ENCODE measurements at regions not wholly inside any gene's neighbourhood (a gene's known extent, or its start where the extent isn't known, plus 50 kb on each side); places are given as distances from the start of the nearest gene placed in this dataset.

DNA sequence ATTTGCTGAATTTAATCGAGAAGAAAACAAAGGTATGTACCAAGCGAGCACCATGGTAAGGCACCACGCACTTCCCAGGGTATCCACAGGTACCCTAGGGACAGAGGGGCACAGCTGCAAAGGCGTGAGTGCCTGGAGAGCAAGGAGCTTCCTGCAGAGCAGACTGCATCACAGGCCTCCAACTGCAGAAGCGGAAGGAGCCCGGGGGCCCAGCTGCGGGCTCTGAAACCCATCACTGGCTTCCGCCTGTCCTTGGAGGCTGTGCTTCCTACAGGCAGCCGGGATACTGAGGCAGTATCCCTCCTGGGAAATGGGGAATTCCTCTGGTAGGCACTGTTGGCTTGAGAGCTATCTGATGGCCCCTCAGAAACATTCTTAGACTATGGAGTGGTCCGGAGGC is 217.4 kb upstream of the GMDS start:
- Histone ChIP-seq H4K8ac (ENCODE audit: low read depth, low read length) (no peak overlapping the region), H3K79me1 (ENCODE audit: low read length) (no peaks in the 10 kb centered on the region), H3K56ac (ENCODE audit: low read length) (no peak overlapping the region), H3K18ac (ENCODE audit: low read length) (no peak overlapping the region), H2BK5ac (ENCODE audit: low read length) (no peak overlapping the region), H3K79me2 (ENCODE audit: control insufficient read depth, insufficient read depth, low read length) (no peaks in the 10 kb centered on the region), H3K4me2 (ENCODE audit: low read length) (no peak overlapping the region), H4K5ac (ENCODE audit: low read length) (no peak overlapping the region), H3K27ac (ENCODE audit: low read depth, low read length) (no peak overlapping the region), H3K9ac (ENCODE audit: low read length) (no peak overlapping the region), H3K4me3 (ENCODE audit: low read length) (no peak overlapping the region), H2BK120ac (ENCODE audit: low read depth, low read length) (no peak overlapping the region), H3K4me1 (ENCODE audit: control insufficient read depth, low read depth, low read length) (no peaks in the 10 kb centered on the region), H3K4ac (ENCODE audit: low read depth, low read length) (no peak overlapping the region), H2AK5ac (ENCODE audit: low read length) (no peak overlapping the region), H3K36me3 (ENCODE audit: control insufficient read depth, insufficient read depth, low read length) (no peaks in the 10 kb centered on the region), H2BK15ac (replicated peaks; ENCODE audit: low read depth) (no peak overlapping the region), H3K27me3 (ENCODE audit: insufficient read depth, low read length, poor library complexity) (no peaks in the 10 kb centered on the region), H3K23ac (ENCODE audit: low read length) (no peak overlapping the region)
- WGBS (ENCODE audit: extremely low coverage, insufficient coverage, low lambda C conversion rate), result no CpG with 5 or more reads among the region's 10 CpGs
- DNase-seq, result no peak

DNA sequence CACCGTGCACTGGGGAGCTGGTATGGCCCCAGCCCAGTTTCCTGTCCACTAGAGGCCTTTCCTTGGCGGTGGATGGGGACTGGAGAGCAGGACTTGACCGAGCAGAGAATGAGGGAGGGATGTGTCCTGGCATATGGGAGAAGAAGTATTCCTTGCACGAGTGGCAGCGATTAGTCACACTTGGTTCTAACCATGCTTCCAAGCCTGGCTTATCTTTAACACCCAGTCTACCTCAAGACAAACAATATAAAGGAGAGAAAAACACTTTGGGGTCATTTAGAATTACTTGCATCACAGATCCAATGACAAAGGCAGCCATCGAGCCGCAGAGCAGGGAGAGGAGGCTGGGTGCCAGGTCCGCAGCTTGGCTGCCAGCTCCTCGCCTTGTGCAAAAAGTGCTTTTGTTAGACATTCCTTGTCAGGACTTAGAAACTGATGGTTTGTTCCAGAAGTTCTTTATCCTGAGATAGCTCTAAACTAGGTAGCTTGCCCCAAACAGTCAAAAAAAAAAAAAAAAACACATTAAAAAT is 214.9 kb upstream of the GMDS start:
- no peak overlapping the region for H2BK120ac ChIP-seq (ENCODE audit: low read depth, low read length)
- H4K8ac ChIP-seq (ENCODE audit: low read depth, low read length), result no peak overlapping the region
- H3K27ac ChIP-seq (ENCODE audit: low read depth, low read length), result no peak overlapping the region
- H2BK15ac ChIP-seq (replicated peaks; ENCODE audit: low read depth), result no peak overlapping the region
- H3K18ac ChIP-seq (ENCODE audit: low read length), result no peak overlapping the region
- H3K36me3 ChIP-seq (ENCODE audit: control insufficient read depth, insufficient read depth, low read length), result no peaks in the 10 kb centered on the region
- H3K56ac ChIP-seq (ENCODE audit: low read length), result no peak overlapping the region
- H3K9ac ChIP-seq (ENCODE audit: low read length), result no peak overlapping the region
- H3K23ac ChIP-seq (ENCODE audit: low read length), result no peak overlapping the region
- no peak overlapping the region for H3K4me2 ChIP-seq (ENCODE audit: low read length)
- no peak overlapping the region for H2BK5ac ChIP-seq (ENCODE audit: low read length)
- H3K4me1 ChIP-seq (ENCODE audit: control insufficient read depth, low read depth, low read length), result no peaks in the 10 kb centered on the region
- no CpG with 5 or more reads among the region's 9 CpGs for WGBS (ENCODE audit: extremely low coverage, insufficient coverage, low lambda C conversion rate)
- no peaks in the 10 kb centered on the region for H3K79me2 ChIP-seq (ENCODE audit: control insufficient read depth, insufficient read depth, low read length)
- H3K4me3 ChIP-seq (ENCODE audit: low read length), result no peak overlapping the region
- no peaks in the 10 kb centered on the region for H3K27me3 ChIP-seq (ENCODE audit: insufficient read depth, low read length, poor library complexity)
- no peak overlapping the region for H4K5ac ChIP-seq (ENCODE audit: low read length)
- H2AK5ac ChIP-seq (ENCODE audit: low read length), result no peak overlapping the region
- H3K79me1 ChIP-seq (ENCODE audit: low read length), result no peaks in the 10 kb centered on the region
- DNase-seq, result no peak
- no peak overlapping the region for H3K4ac ChIP-seq (ENCODE audit: low read depth, low read length)

DNA sequence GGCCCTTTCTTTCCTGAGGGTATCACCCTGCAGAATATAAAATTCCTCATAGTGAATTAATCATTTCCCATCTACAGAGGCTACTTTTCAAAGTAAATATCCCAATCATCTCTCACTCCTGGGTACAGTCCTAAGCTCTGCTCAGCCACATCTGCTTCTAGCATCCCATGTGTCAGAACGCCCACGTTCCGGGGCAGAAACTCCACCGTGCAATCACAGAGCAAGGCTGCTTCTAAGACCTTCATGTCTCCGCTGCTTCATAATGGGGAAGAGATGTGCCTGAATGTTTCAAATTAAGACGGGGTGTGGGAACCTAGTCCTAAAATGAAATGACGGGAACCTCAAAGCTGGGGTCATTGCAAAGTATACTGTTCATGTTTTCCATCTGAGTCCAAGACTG is 208.8 kb upstream of the GMDS start:
- H4K5ac ChIP-seq (ENCODE audit: low read length), result no peak overlapping the region
- H3K4me3 ChIP-seq (ENCODE audit: low read length), result no peak overlapping the region
- H3K4me1 ChIP-seq (ENCODE audit: control insufficient read depth, low read depth, low read length), result no peaks in the 10 kb centered on the region
- no peak overlapping the region for H3K23ac ChIP-seq (ENCODE audit: low read length)
- no peak overlapping the region for H4K8ac ChIP-seq (ENCODE audit: low read depth, low read length)
- no peaks in the 10 kb centered on the region for H3K79me1 ChIP-seq (ENCODE audit: low read length)
- no peak overlapping the region for H2BK5ac ChIP-seq (ENCODE audit: low read length)
- WGBS (ENCODE audit: extremely low coverage, insufficient coverage, low lambda C conversion rate), result no CpG with 5 or more reads among the region's 7 CpGs
- H3K4ac ChIP-seq (ENCODE audit: low read depth, low read length), result no peak overlapping the region
- H3K27ac ChIP-seq (ENCODE audit: low read depth, low read length), result no peak overlapping the region
- no peak overlapping the region for H2AK5ac ChIP-seq (ENCODE audit: low read length)
- H3K4me2 ChIP-seq (ENCODE audit: low read length), result no peak overlapping the region
- H3K79me2 ChIP-seq (ENCODE audit: control insufficient read depth, insufficient read depth, low read length), result no peaks in the 10 kb centered on the region
- H3K56ac ChIP-seq (ENCODE audit: low read length), result no peak overlapping the region
- H3K27me3 ChIP-seq (ENCODE audit: insufficient read depth, low read length, poor library complexity), result no peaks in the 10 kb centered on the region
- H3K9ac ChIP-seq (ENCODE audit: low read length), result no peak overlapping the region
- no peak overlapping the region for H2BK120ac ChIP-seq (ENCODE audit: low read depth, low read length)
- DNase-seq, result no peak
- no peaks in the 10 kb centered on the region for H3K36me3 ChIP-seq (ENCODE audit: control insufficient read depth, insufficient read depth, low read length)
- H3K18ac ChIP-seq (ENCODE audit: low read length), result no peak overlapping the region
- no peak overlapping the region for H2BK15ac ChIP-seq (replicated peaks; ENCODE audit: low read depth)

DNA sequence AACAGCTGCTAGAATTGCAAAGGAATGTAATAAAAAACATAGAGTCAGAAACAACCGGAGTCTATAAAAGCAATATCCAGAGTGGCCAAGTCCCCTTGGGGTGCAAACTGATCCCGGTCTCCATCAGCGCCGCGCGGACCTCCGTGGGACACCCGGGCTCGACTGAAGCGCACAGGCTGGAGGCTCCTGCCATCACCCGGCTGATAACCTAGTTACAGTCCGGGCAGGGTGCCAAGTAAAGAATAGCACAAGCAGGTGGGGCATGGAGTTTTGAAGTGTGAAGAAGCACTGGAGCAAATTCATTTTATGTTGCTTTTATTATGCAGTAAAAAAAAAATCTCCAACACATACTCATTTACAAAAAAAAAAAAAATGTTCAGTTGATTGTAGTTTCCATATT is 205.1 kb upstream of the GMDS start:
- no peak overlapping the region for H2BK5ac ChIP-seq (ENCODE audit: low read length)
- no peak overlapping the region for H3K4me3 ChIP-seq (ENCODE audit: low read length)
- no peaks in the 10 kb centered on the region for H3K4me1 ChIP-seq (ENCODE audit: control insufficient read depth, low read depth, low read length)
- no peaks in the 10 kb centered on the region for H3K79me2 ChIP-seq (ENCODE audit: control insufficient read depth, insufficient read depth, low read length)
- no peak overlapping the region for H3K4me2 ChIP-seq (ENCODE audit: low read length)
- H3K27ac ChIP-seq (ENCODE audit: low read depth, low read length), result no peak overlapping the region
- H3K9ac ChIP-seq (ENCODE audit: low read length), result no peak overlapping the region
- H3K4ac ChIP-seq (ENCODE audit: low read depth, low read length), result no peak overlapping the region
- H3K27me3 ChIP-seq (ENCODE audit: insufficient read depth, low read length, poor library complexity), result no peaks in the 10 kb centered on the region
- H3K79me1 ChIP-seq (ENCODE audit: low read length), result no peaks in the 10 kb centered on the region
- H4K5ac ChIP-seq (ENCODE audit: low read length), result no peak overlapping the region
- WGBS (ENCODE audit: extremely low coverage, insufficient coverage, low lambda C conversion rate), result no CpG with 5 or more reads among the region's 12 CpGs
- no peak overlapping the region for H3K18ac ChIP-seq (ENCODE audit: low read length)
- DNase-seq, result no peak
- no peak overlapping the region for H3K23ac ChIP-seq (ENCODE audit: low read length)
- H2BK120ac ChIP-seq (ENCODE audit: low read depth, low read length), result no peak overlapping the region
- no peak overlapping the region for H3K56ac ChIP-seq (ENCODE audit: low read length)
- H2AK5ac ChIP-seq (ENCODE audit: low read length), result no peak overlapping the region
- no peaks in the 10 kb centered on the region for H3K36me3 ChIP-seq (ENCODE audit: control insufficient read depth, insufficient read depth, low read length)
- H4K8ac ChIP-seq (ENCODE audit: low read depth, low read length), result no peak overlapping the region
- H2BK15ac ChIP-seq (replicated peaks; ENCODE audit: low read depth), result no peak overlapping the region

DNA sequence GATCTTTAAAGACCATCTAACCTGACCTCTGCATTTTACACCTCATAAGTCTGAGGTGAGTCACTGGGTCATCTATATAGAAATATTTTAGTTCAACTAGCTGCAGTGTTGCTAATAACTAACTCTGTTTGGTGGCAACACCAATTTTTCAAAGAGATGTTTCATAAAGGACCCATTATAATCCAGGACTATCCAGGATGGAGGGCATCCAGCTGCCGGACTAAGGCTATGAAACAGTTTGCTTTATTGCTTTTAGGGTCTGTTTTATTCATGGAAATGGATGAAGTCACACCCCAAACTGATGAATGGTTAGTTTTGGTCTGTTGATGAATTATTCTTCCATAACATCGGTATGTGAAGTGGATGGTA is 204.2 kb upstream of the GMDS start:
- no peak for DNase-seq
- no peaks in the 10 kb centered on the region for H3K36me3 ChIP-seq (ENCODE audit: control insufficient read depth, insufficient read depth, low read length)
- no peak overlapping the region for H3K18ac ChIP-seq (ENCODE audit: low read length)
- H2BK120ac ChIP-seq (ENCODE audit: low read depth, low read length), result no peak overlapping the region
- H2AK5ac ChIP-seq (ENCODE audit: low read length), result no peak overlapping the region
- H3K4me2 ChIP-seq (ENCODE audit: low read length), result no peak overlapping the region
- H3K4me3 ChIP-seq (ENCODE audit: low read length), result no peak overlapping the region
- H3K79me1 ChIP-seq (ENCODE audit: low read length), result no peaks in the 10 kb centered on the region
- no peaks in the 10 kb centered on the region for H3K79me2 ChIP-seq (ENCODE audit: control insufficient read depth, insufficient read depth, low read length)
- no peak overlapping the region for H4K8ac ChIP-seq (ENCODE audit: low read depth, low read length)
- no peak overlapping the region for H3K4ac ChIP-seq (ENCODE audit: low read depth, low read length)
- no peak overlapping the region for H3K56ac ChIP-seq (ENCODE audit: low read length)
- no peak overlapping the region for H3K9ac ChIP-seq (ENCODE audit: low read length)
- H3K4me1 ChIP-seq (ENCODE audit: control insufficient read depth, low read depth, low read length), result no peaks in the 10 kb centered on the region
- WGBS (ENCODE audit: extremely low coverage, insufficient coverage, low lambda C conversion rate), result no CpG with 5 or more reads among the region's 2 CpGs
- no peak overlapping the region for H3K23ac ChIP-seq (ENCODE audit: low read length)
- no peak overlapping the region for H3K27ac ChIP-seq (ENCODE audit: low read depth, low read length)
- H2BK5ac ChIP-seq (ENCODE audit: low read length), result no peak overlapping the region
- no peak overlapping the region for H2BK15ac ChIP-seq (replicated peaks; ENCODE audit: low read depth)
- no peak overlapping the region for H4K5ac ChIP-seq (ENCODE audit: low read length)
- H3K27me3 ChIP-seq (ENCODE audit: insufficient read depth, low read length, poor library complexity), result no peaks in the 10 kb centered on the region

DNA sequence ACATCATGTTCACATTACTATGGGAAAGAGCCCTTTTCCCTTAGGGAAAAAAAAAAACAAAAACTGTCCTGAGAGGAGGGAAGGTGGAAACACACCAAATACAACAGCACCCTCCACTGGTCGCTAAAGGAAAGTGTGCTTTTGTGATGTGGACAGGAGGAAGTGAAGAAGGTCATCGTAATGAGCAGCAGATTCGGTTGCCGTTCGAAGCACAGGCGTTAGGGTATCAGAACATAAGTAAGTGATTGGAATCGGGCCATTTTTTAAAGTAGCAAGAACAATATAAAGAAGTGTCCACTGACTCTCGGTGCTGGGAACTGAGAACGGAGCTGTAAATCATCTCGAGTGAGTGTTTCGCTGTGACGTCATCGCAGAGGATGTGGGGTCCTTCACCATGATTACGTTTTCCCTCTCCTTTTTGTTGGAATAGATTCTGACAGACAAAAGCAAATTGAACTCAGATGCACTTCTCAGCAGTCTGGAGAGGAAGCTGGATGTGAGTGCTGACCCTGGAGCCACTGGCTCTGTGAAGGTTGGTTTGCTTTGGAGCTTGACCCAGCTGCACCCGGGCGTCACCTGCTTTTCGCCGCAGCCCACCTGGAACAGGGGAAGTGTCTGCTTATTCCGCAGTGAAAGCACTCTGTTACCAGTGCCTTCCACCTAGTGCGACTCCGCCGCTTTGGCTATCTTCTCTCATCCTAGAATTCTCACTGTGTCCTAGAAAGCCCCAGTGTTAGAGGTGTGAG is 203.6 kb upstream of the GMDS start:
- Histone ChIP-seq H3K36me3 (ENCODE audit: control insufficient read depth, insufficient read depth, low read length) (no peaks in the 10 kb centered on the region), H3K9ac (ENCODE audit: low read length) (no peak overlapping the region), H3K4me3 (ENCODE audit: low read length) (peak overlapping the region; percentile 23), H4K5ac (ENCODE audit: low read length) (no peak overlapping the region), H4K8ac (ENCODE audit: low read depth, low read length) (no peak overlapping the region), H3K4me2 (ENCODE audit: low read length) (peak overlapping the region; percentile 70), H3K4me1 (ENCODE audit: control insufficient read depth, low read depth, low read length) (no peaks in the 10 kb centered on the region), H2AK5ac (ENCODE audit: low read length) (no peak overlapping the region), H2BK15ac (replicated peaks; ENCODE audit: low read depth) (no peak overlapping the region), H3K27ac (ENCODE audit: low read depth, low read length) (no peak overlapping the region), H3K18ac (ENCODE audit: low read length) (no peak overlapping the region), H2BK5ac (ENCODE audit: low read length) (no peak overlapping the region), H3K79me2 (ENCODE audit: control insufficient read depth, insufficient read depth, low read length) (no peaks in the 10 kb centered on the region), H2BK120ac (ENCODE audit: low read depth, low read length) (no peak overlapping the region), H3K56ac (ENCODE audit: low read length) (peak overlapping the region; percentile 63), H3K27me3 (ENCODE audit: insufficient read depth, low read length, poor library complexity) (no peaks in the 10 kb centered on the region), H3K23ac (ENCODE audit: low read length) (no peak overlapping the region), H3K79me1 (ENCODE audit: low read length) (no peaks in the 10 kb centered on the region), H3K4ac (ENCODE audit: low read depth, low read length) (no peak overlapping the region)
- no CpG with 5 or more reads among the region's 22 CpGs for WGBS (ENCODE audit: extremely low coverage, insufficient coverage, low lambda C conversion rate)
- peak; percentile 84 for DNase-seq

All from mesendoderm (in vitro differentiated cells).